GM21447 (cell line): ENCODE measurements at regions not wholly inside any gene's neighbourhood (a gene's known extent, or its start where the extent isn't known, plus 50 kb on each side); places are given as distances from the start of the nearest gene placed in this dataset.
A peak's percentile ranks its signal among the peaks of the same experiment; 100 is the strongest.

ENCODE experiments used
- ATAC-seq: cut with Tn5 transposase; IDR thresholded peaks from one replicate; pipeline ENCODE4 v1.9.1; 2021; ENCODE audit not compliant: unreplicated experiment

- ATAC-seq, result peak; percentile 43
Observed at GRCh38 chr4:121277194-121278105, 103.4 kb downstream of the QRFPR start.

GRCh38 chr4:121273191-121273590, 107.6 kb downstream of the QRFPR start:
- ATAC-seq, result no peak

- ATAC-seq, result peak; percentile 86
Observed at GRCh38 chr4:121272526-121272925, 108.3 kb downstream of the QRFPR start.

GRCh38 chr4:121270389-121270788, 106.3 kb upstream of the TNIP3 start:
- no peak for ATAC-seq

GRCh38 chr4:121269001-121269400, 104.9 kb upstream of the TNIP3 start:
- no peak for ATAC-seq

GRCh38 chr4:121266982-121267381, 102.9 kb upstream of the TNIP3 start:
- no peak for ATAC-seq

GRCh38 chr4:121256887-121257466, 92.9 kb upstream of the TNIP3 start:
- no peak for ATAC-seq

- ATAC-seq, result peak; percentile 99
Observed at GRCh38 chr4:121255986-121256750, 92.0 kb upstream of the TNIP3 start.

- no peak for ATAC-seq
Observed at GRCh38 chr4:121253961-121254360, 89.8 kb upstream of the TNIP3 start.

- no peak for ATAC-seq
Observed at GRCh38 chr4:121252224-121252806, 88.2 kb upstream of the TNIP3 start.

- no peak for ATAC-seq
Observed at GRCh38 chr4:121248747-121249146, 84.6 kb upstream of the TNIP3 start.

GRCh38 chr4:121246698-121247097, 82.6 kb upstream of the TNIP3 start:
- ATAC-seq, result no peak

- peak; percentile 62 for ATAC-seq
Observed at GRCh38 chr4:121243485-121243884, 79.4 kb upstream of the TNIP3 start.

GRCh38 chr4:121242188-121242750, 78.1 kb upstream of the TNIP3 start:
- no peak for ATAC-seq

GRCh38 chr4:121239951-121240350, 75.8 kb upstream of the TNIP3 start:
- ATAC-seq, result no peak

- ATAC-seq, result no peak
Observed at GRCh38 chr4:121238461-121238860, 74.3 kb upstream of the TNIP3 start.

GRCh38 chr4:121237069-121237399, 72.9 kb upstream of the TNIP3 start:
- no peak for ATAC-seq

GRCh38 chr4:121236353-121237068, 72.4 kb upstream of the TNIP3 start:
- ATAC-seq, result peak; percentile 71

GRCh38 chr4:121233982-121234381, 69.9 kb upstream of the TNIP3 start:
- no peak for ATAC-seq

GRCh38 chr4:121229993-121230392, 65.9 kb upstream of the TNIP3 start:
- ATAC-seq, result no peak
